ENCODE measurements at regions not wholly inside any gene's neighbourhood (a gene's known extent, or its start where the extent isn't known, plus 50 kb on each side); places are given as distances from the start of the nearest gene placed in this dataset.

DNA sequence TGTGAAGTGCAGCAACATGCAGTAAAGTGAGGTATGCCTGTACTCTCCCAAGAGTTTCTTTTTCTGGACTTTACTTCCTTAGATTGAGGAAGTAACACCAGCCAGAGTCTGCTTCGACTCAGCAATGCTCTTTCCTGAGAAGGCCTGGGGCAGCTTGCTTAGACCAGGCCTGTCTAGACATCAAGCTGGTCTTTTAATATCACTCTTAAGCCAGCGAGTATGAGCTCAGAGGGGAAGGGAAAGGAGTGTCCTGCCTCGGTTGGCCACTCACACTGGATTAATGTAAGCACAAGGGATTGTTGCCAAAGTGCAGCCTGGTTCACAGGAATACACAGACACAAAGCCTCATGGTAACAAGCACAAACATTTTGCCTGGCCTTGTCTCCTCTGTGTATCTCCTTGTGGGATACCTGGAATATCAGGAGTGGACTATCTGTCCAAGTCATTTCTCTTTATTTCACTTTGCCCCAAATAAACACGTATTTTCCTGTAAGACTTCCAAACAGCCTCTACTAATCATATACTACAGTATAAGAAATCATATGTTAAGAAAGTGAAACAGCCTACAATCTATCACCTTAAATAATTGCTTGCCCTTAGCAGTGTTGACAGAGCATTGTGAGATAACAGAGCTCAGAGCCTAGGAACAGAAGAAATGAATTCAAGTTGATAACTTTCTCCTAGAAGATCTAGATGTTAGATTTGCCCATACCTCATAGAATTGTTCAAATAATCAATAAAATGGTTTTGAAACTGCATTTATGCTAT is 121.2 kb upstream of the DAAM1 start:
- FAIRE-seq: no peak
- Histone ChIP-seq H2AFZ (ENCODE audit: low read depth, low read length) (no peak overlapping the region), H3K4me3 (replicated peaks in 1 of 3; ENCODE audit: insufficient read depth in 1 of 3, low read depth in 1 of 3, low read length in 3 of 3) (no peak overlapping the region), H3K27me3 (ENCODE audit: control insufficient read depth in 2 of 2, insufficient read depth in 2 of 2, low read length in 2 of 2) (peaks cover 0 to 16% of the 10 kb centered on the region in 2 experiments), H3K4me1 (ENCODE audit: control insufficient read depth, extremely low read depth, insufficient read depth, low read length) (no peaks in the 10 kb centered on the region), H3K4me2 (ENCODE audit: insufficient read depth, low read length) (no peak overlapping the region), H3K36me3 (ENCODE audit: control insufficient read depth in 2 of 2, extremely low read depth in 1 of 2, insufficient read depth in 2 of 2, low read length in 2 of 2) (no peaks in the 10 kb centered on the region), H3K9me3 (replicated peaks; ENCODE audit: control insufficient read depth, insufficient read depth, low read length) (no peaks in the 10 kb centered on the region), H3K9ac (replicated peaks; ENCODE audit: extremely low read depth, insufficient read depth, low read length) (no peak overlapping the region), H3K27ac (ENCODE audit: insufficient read depth, low read depth, low read length) (no peak overlapping the region), H3K79me2 (ENCODE audit: control insufficient read depth, insufficient read depth, low read length) (no peaks in the 10 kb centered on the region), H4K20me1 (replicated peaks; ENCODE audit: control insufficient read depth, extremely low read depth, insufficient read depth, low read length) (no peaks in the 10 kb centered on the region), H3K9me1 (replicated peaks; ENCODE audit: control insufficient read depth, extremely low read depth, insufficient read depth, low read length) (no peaks in the 10 kb centered on the region)
- intact Hi-C loops (cut with micrococcal nuclease): no loop called here
- TF ChIP-seq CTCF (IDR thresholded peaks at IDR 0.05; ENCODE audit: extremely low read depth in 1 of 2, insufficient read depth in 1 of 2, low read depth in 1 of 2, low read length in 2 of 2) (no peak), JUN (IDR thresholded peaks at IDR 0.05; ENCODE audit: borderline replicate concordance, insufficient read depth, insufficient read length, low read depth) (no peak), MYC (IDR thresholded peaks at IDR 0.05; ENCODE audit: low read depth, low read length) (no peak), POLR2A (IDR thresholded peaks at IDR 0.05; ENCODE audit: low read depth, low read length) (no peak), POLR2AphosphoS5 (IDR thresholded peaks at IDR 0.05; ENCODE audit: insufficient read depth, low read depth, low read length) (no peak), EZH2 (IDR thresholded peaks at IDR 0.05; ENCODE audit: borderline replicate concordance, low read depth, low read length, severe bottlenecking) (no peak), GATA2 (IDR thresholded peaks at IDR 0.05; ENCODE audit: insufficient read depth, insufficient read length, low read depth, low read length) (no peak), FOS (IDR thresholded peaks at IDR 0.05; ENCODE audit: borderline replicate concordance, insufficient read depth, low read length) (no peak)
- TF ChIP-seq, protein P1, sequence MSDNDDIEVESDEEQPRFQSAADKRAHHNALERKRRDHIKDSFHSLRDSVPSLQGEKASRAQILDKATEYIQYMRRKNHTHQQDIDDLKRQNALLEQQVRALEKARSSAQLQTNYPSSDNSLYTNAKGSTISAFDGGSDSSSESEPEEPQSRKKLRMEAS (IDR thresholded peaks at IDR 0.05; ENCODE audit: insufficient read depth, insufficient read length): no peak
- CTCF ChIA-PET: interaction anchor here (0.5 to 2.0 kb wide), 2 partner anchors 12 to 26 kb away, joined by 3 to 8 read pairs; no protein-coding TSS in a partner anchor
- dilution Hi-C loops (cut with MboI; ENCODE audit: extremely low pct_ligation_motif_present, low sequenced_read_pairs): no loop called here
- DNase-seq (ENCODE audit: low read depth, low spot score): no peak
- POLR2A ChIA-PET: no interaction called here
- BruUV-seq (replicated peaks): no TSS peak
